Suprapubic skin (tissue), 4 donors: ENCODE measurements at regions not wholly inside any gene's neighbourhood (a gene's known extent, or its start where the extent isn't known, plus 50 kb on each side); places are given as distances from the start of the nearest gene placed in this dataset.
A peak's percentile ranks its signal among the peaks of the same experiment; 100 is the strongest.

ENCODE experiments used
- DNase-seq, 2 donors: peaks; one replicate each; pipeline ENCODE4 v3.0.0-alpha.2; 2019; ENCODE audit warnings: low spot score in 2 of 2
- H3K27ac ChIP-seq: fragments of 200-600 bp; sonication (generic); one replicate; pipeline ENCODE4 v1.5.1; 2019
- H3K27me3 ChIP-seq: fragments of 200-600 bp; sonication (generic); one replicate; pipeline ENCODE4 v1.5.1; 2019
- H3K36me3 ChIP-seq: fragments of 200-600 bp; sonication (generic); one replicate; pipeline ENCODE4 v1.5.1; 2019
- H3K4me1 ChIP-seq: fragments of 200-600 bp; sonication (generic); one replicate; pipeline ENCODE4 v1.5.1; 2019
- H3K4me3 ChIP-seq: fragments of 200-600 bp; sonication (generic); one replicate; pipeline ENCODE4 v1.5.1; 2019; ENCODE audit warnings: mild to moderate bottlenecking
- H3K9me3 ChIP-seq: fragments of 200-600 bp; sonication (generic); one replicate; pipeline ENCODE4 v1.5.1; 2019
- EP300 ChIP-seq: sonication (generic); formaldehyde crosslinking; IDR thresholded peaks from one replicate; pipeline ENCODE4 v1.6.1; 2017; ENCODE audit warnings: antibody characterized with exemption
- POLR2A ChIP-seq, 2 donors: fragments of 450-650 bp; IDR thresholded peaks; one replicate each; pipeline ENCODE4 v1.6.1; 2017; ENCODE audit warnings: antibody characterized with exemption in 2 of 2, mild to moderate bottlenecking in 2 of 2, moderate library complexity in 2 of 2
- POLR2AphosphoS5 ChIP-seq, 3 donors: sonication (generic); formaldehyde crosslinking; IDR thresholded peaks; one replicate each; pipeline ENCODE4 v1.6.1; 2017; ENCODE audit warnings: antibody characterized with exemption in 3 of 3
- WGBS: methylation state at CpG from one replicate; pipeline ENCODE4 v1.1.5; 2018; 5-methylcytosine and 5-hydroxymethylcytosine counted together
- TF ChIP-seq, protein P1 (sequence below), 2 donors: fragments of 200-600 bp in 1 of 2; fragments of 450-650 bp in 1 of 2; sonication (generic) in 1 of 2; IDR thresholded peaks; one replicate each; pipeline ENCODE4 v1.5.1; 2016 to 2019; ENCODE audit warnings: antibody characterized with exemption in 2 of 2, mild to moderate bottlenecking in 1 of 2, moderate library complexity in 1 of 2

DNA sequence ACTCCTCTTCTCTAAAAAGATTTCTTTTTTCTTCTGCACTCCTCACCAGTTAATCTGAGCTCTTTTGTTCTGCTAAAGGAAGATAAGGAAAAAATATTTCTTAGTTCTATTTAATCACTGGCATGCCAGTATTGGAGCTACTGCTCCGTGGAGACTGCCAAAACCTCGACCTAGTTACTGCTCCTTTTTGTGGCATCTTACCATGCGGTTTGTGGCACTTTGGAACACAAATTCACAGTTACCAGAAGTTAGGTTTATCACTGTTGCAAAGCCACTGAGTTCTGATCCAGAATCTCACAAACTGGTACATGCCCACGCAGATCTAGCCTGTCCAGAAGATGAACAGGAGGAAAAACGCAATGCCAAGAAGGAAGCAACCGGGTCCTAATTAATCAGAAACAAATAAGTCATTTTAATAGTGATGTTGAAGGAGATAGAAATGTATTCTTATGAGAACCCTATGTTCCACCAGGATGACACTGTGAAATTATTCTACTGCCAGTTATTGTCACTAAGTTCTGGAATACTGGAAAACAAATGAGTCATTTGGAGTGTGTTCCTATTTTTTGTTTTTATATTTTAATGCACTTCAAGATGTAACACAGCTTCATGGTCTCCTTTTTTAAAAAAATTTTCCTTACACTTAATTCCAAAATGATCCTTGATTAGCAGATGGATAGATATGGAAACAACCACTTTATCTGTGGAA, 106.7 kb upstream of the GK2 start:
- peaks cover 16% of the 10 kb centered on the region for H3K4me1 ChIP-seq
- no peak for TF ChIP-seq POLR2A (IDR thresholded peaks at IDR 0.05)
- no peak for TF ChIP-seq POLR2AphosphoS5 (IDR thresholded peaks at IDR 0.05)
- TF ChIP-seq EP300 = no peak
- TF ChIP-seq, protein P1, sequence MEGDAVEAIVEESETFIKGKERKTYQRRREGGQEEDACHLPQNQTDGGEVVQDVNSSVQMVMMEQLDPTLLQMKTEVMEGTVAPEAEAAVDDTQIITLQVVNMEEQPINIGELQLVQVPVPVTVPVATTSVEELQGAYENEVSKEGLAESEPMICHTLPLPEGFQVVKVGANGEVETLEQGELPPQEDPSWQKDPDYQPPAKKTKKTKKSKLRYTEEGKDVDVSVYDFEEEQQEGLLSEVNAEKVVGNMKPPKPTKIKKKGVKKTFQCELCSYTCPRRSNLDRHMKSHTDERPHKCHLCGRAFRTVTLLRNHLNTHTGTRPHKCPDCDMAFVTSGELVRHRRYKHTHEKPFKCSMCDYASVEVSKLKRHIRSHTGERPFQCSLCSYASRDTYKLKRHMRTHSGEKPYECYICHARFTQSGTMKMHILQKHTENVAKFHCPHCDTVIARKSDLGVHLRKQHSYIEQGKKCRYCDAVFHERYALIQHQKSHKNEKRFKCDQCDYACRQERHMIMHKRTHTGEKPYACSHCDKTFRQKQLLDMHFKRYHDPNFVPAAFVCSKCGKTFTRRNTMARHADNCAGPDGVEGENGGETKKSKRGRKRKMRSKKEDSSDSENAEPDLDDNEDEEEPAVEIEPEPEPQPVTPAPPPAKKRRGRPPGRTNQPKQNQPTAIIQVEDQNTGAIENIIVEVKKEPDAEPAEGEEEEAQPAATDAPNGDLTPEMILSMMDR (IDR thresholded peaks at IDR 0.05) = no peak
- 17% methylated on average over 6 of the region's 6 CpGs for WGBS
- no peaks in the 10 kb centered on the region for H3K36me3 ChIP-seq
- no peaks in the 10 kb centered on the region for H3K9me3 ChIP-seq
- H3K27me3 ChIP-seq = no peaks in the 10 kb centered on the region
- H3K27ac ChIP-seq = peak overlapping the region; percentile 60
- no peak overlapping the region for H3K4me3 ChIP-seq
- DNase-seq = no peak

DNA sequence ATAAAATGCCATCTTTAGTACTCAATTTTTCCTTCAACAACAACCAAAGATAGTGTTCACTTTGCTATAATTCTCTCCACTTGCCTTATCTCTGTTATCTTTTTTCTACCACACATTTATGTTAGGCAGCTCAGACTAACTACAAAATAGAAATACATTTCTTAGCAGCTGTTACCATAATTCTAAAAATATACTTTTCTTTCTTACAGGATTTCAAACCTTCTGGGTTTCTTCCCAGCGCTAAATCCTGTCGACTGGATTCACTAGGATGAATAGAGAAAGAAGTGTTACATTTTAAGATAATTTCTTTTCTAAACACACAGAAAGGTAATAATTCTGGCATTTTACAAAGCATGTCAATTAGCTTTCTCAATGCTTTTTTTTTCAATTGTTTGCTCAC, 105.5 kb upstream of the GK2 start:
- H3K27me3 ChIP-seq = no peaks in the 10 kb centered on the region
- H3K36me3 ChIP-seq = no peaks in the 10 kb centered on the region
- no peak overlapping the region for H3K4me3 ChIP-seq
- DNase-seq = no peak
- H3K4me1 ChIP-seq = peaks cover 16% of the 10 kb centered on the region
- TF ChIP-seq, protein P1 (IDR thresholded peaks at IDR 0.05) = no peak
- TF ChIP-seq EP300 (no peak), POLR2AphosphoS5 (IDR thresholded peaks at IDR 0.05) (no peak), POLR2A (IDR thresholded peaks at IDR 0.05) (no peak)
- no peaks in the 10 kb centered on the region for H3K9me3 ChIP-seq
- 93% methylated on average over 2 of the region's 2 CpGs for WGBS
- H3K27ac ChIP-seq = no peak overlapping the region

DNA sequence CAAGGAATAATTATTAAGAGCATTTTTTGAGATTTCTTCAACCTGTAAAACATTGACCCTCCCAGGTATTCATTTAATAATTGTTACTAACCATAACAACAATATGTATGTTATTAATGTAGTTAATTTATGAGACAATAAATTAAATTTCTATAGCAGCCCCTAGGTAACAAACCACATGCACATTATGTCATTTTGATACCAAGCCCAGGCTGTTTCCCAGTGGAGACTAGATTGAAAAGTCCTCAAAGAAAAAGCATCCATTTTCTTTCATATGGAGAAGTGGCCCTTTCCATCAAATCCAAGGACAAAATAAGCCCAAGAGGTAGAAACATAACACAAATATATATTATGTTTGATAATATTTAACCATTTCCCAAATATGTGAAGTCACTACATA, 104.3 kb upstream of the GK2 start:
- TF ChIP-seq EP300 = no peak
- TF ChIP-seq, protein P1 (IDR thresholded peaks at IDR 0.05) = no peak
- TF ChIP-seq POLR2AphosphoS5 (IDR thresholded peaks at IDR 0.05) = no peak
- TF ChIP-seq POLR2A (IDR thresholded peaks at IDR 0.05) = no peak
- H3K27me3 ChIP-seq = no peaks in the 10 kb centered on the region
- no peak for DNase-seq

DNA sequence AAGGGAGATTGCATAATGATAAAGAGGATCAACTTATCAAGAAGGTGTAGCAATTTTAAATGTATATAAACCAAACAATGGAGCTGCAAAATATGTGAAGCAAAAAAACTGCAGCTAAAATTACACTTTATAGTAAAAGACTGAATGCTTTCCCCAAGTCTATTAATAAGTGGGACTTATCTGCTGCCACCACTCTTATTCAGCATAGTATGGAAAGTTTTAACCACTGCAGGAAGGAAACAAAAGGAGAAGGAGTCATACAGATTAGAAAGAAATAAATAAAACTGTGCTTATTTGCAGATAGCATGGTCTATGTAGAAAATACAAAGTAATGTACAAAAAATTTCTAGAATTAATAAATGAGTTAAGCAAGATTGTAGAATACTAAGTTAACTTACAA, 94.1 kb upstream of the GK2 start:
- H3K27me3 ChIP-seq = no peaks in the 10 kb centered on the region
- TF ChIP-seq EP300 = no peak
- TF ChIP-seq, protein P1 (IDR thresholded peaks at IDR 0.05) = no peak
- TF ChIP-seq POLR2A (IDR thresholded peaks at IDR 0.05) = no peak
- TF ChIP-seq POLR2AphosphoS5 (IDR thresholded peaks at IDR 0.05) = no peak
- H3K9me3 ChIP-seq = no peaks in the 10 kb centered on the region
- H3K4me1 ChIP-seq = no peaks in the 10 kb centered on the region
- DNase-seq = no peak
- no peaks in the 10 kb centered on the region for H3K36me3 ChIP-seq
- H3K4me3 ChIP-seq = no peak overlapping the region
- no peak overlapping the region for H3K27ac ChIP-seq

More for the DNA sequence above, 104.3 kb upstream of the GK2 start:
- Histone ChIP-seq H3K36me3 (no peaks in the 10 kb centered on the region), H3K4me3 (no peak overlapping the region), H3K4me1 (peaks cover 16% of the 10 kb centered on the region), H3K27ac (no peak overlapping the region), H3K9me3 (no peaks in the 10 kb centered on the region)

DNA sequence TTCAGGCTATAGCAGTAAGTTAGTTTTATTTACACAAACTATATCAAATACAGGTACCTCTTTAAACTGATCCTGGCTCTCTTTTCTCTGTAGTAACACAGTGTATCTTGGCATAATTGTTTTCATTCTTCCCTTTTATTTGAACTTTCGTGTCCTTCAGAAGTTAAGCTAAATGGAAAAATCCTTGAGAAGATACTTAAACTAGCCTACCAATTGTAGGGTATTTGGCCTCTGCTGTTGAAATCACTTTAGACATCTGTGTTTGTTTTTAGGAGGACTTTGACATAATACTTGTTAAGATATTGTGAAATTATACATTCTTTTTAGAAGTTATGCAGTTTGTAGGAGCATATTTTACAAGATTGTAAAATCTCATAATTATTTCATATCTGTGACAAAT, 90.3 kb upstream of the GK2 start:
- Histone ChIP-seq H3K36me3 (no peaks in the 10 kb centered on the region), H3K4me1 (no peaks in the 10 kb centered on the region), H3K27me3 (no peaks in the 10 kb centered on the region), H3K27ac (peak overlapping the region; percentile 36), H3K4me3 (no peak overlapping the region), H3K9me3 (no peaks in the 10 kb centered on the region)
- WGBS = 63% methylated on average over 1 of the region's 1 CpG
- no peak for DNase-seq
- no peak for TF ChIP-seq POLR2A (IDR thresholded peaks at IDR 0.05)
- TF ChIP-seq, protein P1 (IDR thresholded peaks at IDR 0.05) = no peak
- TF ChIP-seq POLR2AphosphoS5 (IDR thresholded peaks at IDR 0.05) = no peak
- no peak for TF ChIP-seq EP300
